ENCODE measurements at regions not wholly inside any gene's neighbourhood (a gene's known extent, or its start where the extent isn't known, plus 50 kb on each side); places are given as distances from the start of the nearest gene placed in this dataset.

DNA sequence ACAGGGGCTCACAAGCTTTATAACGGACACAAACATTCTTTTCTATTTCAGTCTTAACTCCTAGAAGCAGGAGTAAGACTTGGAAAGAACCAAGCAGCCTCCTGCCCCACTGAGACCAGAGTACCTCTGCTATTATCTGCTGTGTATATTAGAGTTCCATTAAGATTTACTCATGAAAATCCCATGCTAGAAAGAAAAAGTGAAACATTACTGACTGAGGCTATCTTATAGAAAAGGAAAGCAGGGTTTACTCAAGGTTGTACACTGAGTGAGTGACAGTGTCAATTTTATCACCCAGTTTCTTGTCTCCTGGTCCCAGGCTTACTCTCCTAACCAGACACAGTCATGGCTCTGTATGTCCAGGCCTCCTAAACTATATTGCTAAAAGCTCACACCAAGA, 97.9 kb upstream of the SOX2 start:
- POLR2A ChIA-PET (ENCODE audit: low non-redundant PET): no interaction called here
- no peak overlapping the region for H3K4me3 ChIP-seq (ENCODE audit: low read depth, low read length, poor library complexity, severe bottlenecking)
- H3K9me3 ChIP-seq (ENCODE audit: low read depth, low read length, poor library complexity, severe bottlenecking): no peaks in the 10 kb centered on the region
- no peaks in the 10 kb centered on the region for H3K4me1 ChIP-seq (ENCODE audit: insufficient read depth, low read length, poor library complexity, severe bottlenecking)
- DNase-seq (ENCODE audit: low spot score): no peak
- TF ChIP-seq EZH2 (IDR thresholded peaks at IDR 0.05; ENCODE audit: borderline replicate concordance, low read depth, low read length, poor library complexity, severe bottlenecking): no peak
- TF ChIP-seq, protein P1, sequence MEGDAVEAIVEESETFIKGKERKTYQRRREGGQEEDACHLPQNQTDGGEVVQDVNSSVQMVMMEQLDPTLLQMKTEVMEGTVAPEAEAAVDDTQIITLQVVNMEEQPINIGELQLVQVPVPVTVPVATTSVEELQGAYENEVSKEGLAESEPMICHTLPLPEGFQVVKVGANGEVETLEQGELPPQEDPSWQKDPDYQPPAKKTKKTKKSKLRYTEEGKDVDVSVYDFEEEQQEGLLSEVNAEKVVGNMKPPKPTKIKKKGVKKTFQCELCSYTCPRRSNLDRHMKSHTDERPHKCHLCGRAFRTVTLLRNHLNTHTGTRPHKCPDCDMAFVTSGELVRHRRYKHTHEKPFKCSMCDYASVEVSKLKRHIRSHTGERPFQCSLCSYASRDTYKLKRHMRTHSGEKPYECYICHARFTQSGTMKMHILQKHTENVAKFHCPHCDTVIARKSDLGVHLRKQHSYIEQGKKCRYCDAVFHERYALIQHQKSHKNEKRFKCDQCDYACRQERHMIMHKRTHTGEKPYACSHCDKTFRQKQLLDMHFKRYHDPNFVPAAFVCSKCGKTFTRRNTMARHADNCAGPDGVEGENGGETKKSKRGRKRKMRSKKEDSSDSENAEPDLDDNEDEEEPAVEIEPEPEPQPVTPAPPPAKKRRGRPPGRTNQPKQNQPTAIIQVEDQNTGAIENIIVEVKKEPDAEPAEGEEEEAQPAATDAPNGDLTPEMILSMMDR (conservative IDR thresholded peaks at IDR 0.05; ENCODE audit: low read depth, low read length): no peak
- H3K27ac ChIP-seq (ENCODE audit: low read depth, low read length, poor library complexity, severe bottlenecking): no peak overlapping the region
- intact Hi-C loops (cut with micrococcal nuclease; ENCODE audit: unreplicated experiment): no loop called here
- H3K36me3 ChIP-seq (ENCODE audit: insufficient read depth, low read length, poor library complexity, severe bottlenecking): no peaks in the 10 kb centered on the region
- no TSS peak for BruUV-seq (replicated peaks)
- peaks cover 14% of the 10 kb centered on the region for H3K27me3 ChIP-seq (replicated peaks; ENCODE audit: insufficient read depth, low read depth, low read length, poor library complexity)
- CTCF ChIA-PET: no interaction called here

- H3K27me3 ChIP-seq (replicated peaks; ENCODE audit: insufficient read depth, low read depth, low read length, poor library complexity): peaks cover 7% of the 10 kb centered on the region
- H3K36me3 ChIP-seq (ENCODE audit: insufficient read depth, low read length, poor library complexity, severe bottlenecking): no peaks in the 10 kb centered on the region
- intact Hi-C loops (cut with micrococcal nuclease; ENCODE audit: unreplicated experiment): no loop called here
- no peaks in the 10 kb centered on the region for H3K9me3 ChIP-seq (ENCODE audit: low read depth, low read length, poor library complexity, severe bottlenecking)
- TF ChIP-seq EZH2 (IDR thresholded peaks at IDR 0.05; ENCODE audit: borderline replicate concordance, low read depth, low read length, poor library complexity, severe bottlenecking): no peak
- TF ChIP-seq, protein P1 (conservative IDR thresholded peaks at IDR 0.05; ENCODE audit: low read depth, low read length): no peak
- no peak overlapping the region for H3K27ac ChIP-seq (ENCODE audit: low read depth, low read length, poor library complexity, severe bottlenecking)
- no TSS peak for BruUV-seq (replicated peaks)
- no peak for DNase-seq (ENCODE audit: low spot score)
- POLR2A ChIA-PET (ENCODE audit: low non-redundant PET): no interaction called here
- CTCF ChIA-PET: no interaction called here
- H3K4me1 ChIP-seq (ENCODE audit: insufficient read depth, low read length, poor library complexity, severe bottlenecking): no peaks in the 10 kb centered on the region
- H3K4me3 ChIP-seq (ENCODE audit: low read depth, low read length, poor library complexity, severe bottlenecking): no peak overlapping the region
Measured at GRCh38 chr3:181613191-181613590, 98.5 kb upstream of the SOX2 start.

DNA sequence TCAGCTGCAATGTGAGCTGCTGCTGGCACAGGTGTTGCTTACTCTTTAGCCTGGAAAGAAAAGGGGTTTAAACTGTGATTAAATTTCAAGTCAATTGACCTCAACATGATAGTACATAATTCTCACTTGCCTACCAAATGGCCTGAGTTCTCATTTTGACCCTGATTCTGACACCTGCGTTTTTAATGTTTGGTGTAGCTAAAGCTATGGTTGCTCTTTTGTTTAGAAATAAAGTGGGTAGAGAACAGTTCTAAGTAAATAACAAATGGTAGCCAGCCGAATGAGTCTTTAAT, 100.8 kb upstream of the SOX2 start:
- DNase-seq (ENCODE audit: low spot score): no peak
- intact Hi-C loops (cut with micrococcal nuclease; ENCODE audit: unreplicated experiment): no loop called here
- H3K27ac ChIP-seq (ENCODE audit: low read depth, low read length, poor library complexity, severe bottlenecking): no peak overlapping the region
- POLR2A ChIA-PET (ENCODE audit: low non-redundant PET): no interaction called here
- CTCF ChIA-PET: no interaction called here
- H3K9me3 ChIP-seq (ENCODE audit: low read depth, low read length, poor library complexity, severe bottlenecking): no peaks in the 10 kb centered on the region
- no peaks in the 10 kb centered on the region for H3K4me1 ChIP-seq (ENCODE audit: insufficient read depth, low read length, poor library complexity, severe bottlenecking)
- no peak for TF ChIP-seq EZH2 (IDR thresholded peaks at IDR 0.05; ENCODE audit: borderline replicate concordance, low read depth, low read length, poor library complexity, severe bottlenecking)
- TF ChIP-seq, protein P1 (conservative IDR thresholded peaks at IDR 0.05; ENCODE audit: low read depth, low read length): no peak
- peaks cover 7% of the 10 kb centered on the region for H3K27me3 ChIP-seq (replicated peaks; ENCODE audit: insufficient read depth, low read depth, low read length, poor library complexity)
- no TSS peak for BruUV-seq (replicated peaks)
- no peak overlapping the region for H3K4me3 ChIP-seq (ENCODE audit: low read depth, low read length, poor library complexity, severe bottlenecking)
- H3K36me3 ChIP-seq (ENCODE audit: insufficient read depth, low read length, poor library complexity, severe bottlenecking): no peaks in the 10 kb centered on the region

Measured in A673 (cell line).